Left lung (tissue), 4 donors: ENCODE measurements at regions not wholly inside any gene's neighbourhood (a gene's known extent, or its start where the extent isn't known, plus 50 kb on each side); places are given as distances from the start of the nearest gene placed in this dataset.

Experiments
- ATAC-seq: fragments of 200-7000 bp; cut with Tn5 transposase; one replicate; pipeline ENCODE4 v1.9.1; 2020; ENCODE audit warnings: moderate library complexity
- DNase-seq, 4 donors: peaks; one replicate each; pipeline ENCODE4 v3.0.0-alpha.2; 2013 to 2020
- H3K27ac ChIP-seq, 2 donors: fragments of 200-600 bp; sonication (generic) in 1 of 2; one replicate each; pipeline versions ENCODE4 v1.5.0 to v1.8.0; 2020 to 2021
- H3K27me3 ChIP-seq, 2 donors: fragments of 200-600 bp; sonication (generic) in 1 of 2; one replicate each; pipeline versions ENCODE4 v1.5.0 to v1.8.0; 2020 to 2021
- H3K36me3 ChIP-seq, 2 donors: fragments of 200-600 bp; sonication (generic) in 1 of 2; one replicate each; pipeline versions ENCODE4 v1.5.0 to v1.8.0; 2020 to 2021
- H3K4me1 ChIP-seq, 2 donors: fragments of 200-600 bp; one replicate each; pipeline ENCODE4 v1.8.0; 2021
- H3K4me3 ChIP-seq, 2 donors: fragments of 200-600 bp; sonication (generic) in 1 of 2; one replicate each; pipeline versions ENCODE4 v1.5.0 to v1.8.0; 2020 to 2021; ENCODE audit warnings: mild to moderate bottlenecking in 1 of 2
- H3K9me3 ChIP-seq, 2 donors: fragments of 200-600 bp; sonication (generic) in 1 of 2; one replicate each; pipeline versions ENCODE4 v1.5.0 to v1.8.0; 2020 to 2021
- CTCF ChIP-seq, 2 donors: fragments of 200-600 bp; sonication (generic) in 1 of 2; IDR thresholded peaks; one replicate each; pipeline versions ENCODE4 v1.5.0 to v1.8.0; 2021; ENCODE audit warnings: antibody characterized with exemption in 2 of 2
- intact Hi-C, 2 donors: fragments of 100-400 bp; cut with DNase I; formaldehyde crosslinking; loops; one replicate each; pipeline versions ENCODE4 v1.11.2 to v1.14.2; 2022
- donor health status: DM: no; HTN: yes; CAD: no.
- donor health status: DM: no; HTN: no; CAD: no.

- H3K4me3 ChIP-seq = no peak overlapping the region
- H3K36me3 ChIP-seq = no peaks in the 10 kb centered on the region
- DNase-seq (no peak), ATAC-seq (no peak)
- H3K4me1 ChIP-seq = no peaks in the 10 kb centered on the region
- TF ChIP-seq CTCF (IDR thresholded peaks at IDR 0.05) = no peak
- no peak overlapping the region for H3K27ac ChIP-seq
- intact Hi-C loops = no loop called here
- H3K9me3 ChIP-seq = no peaks in the 10 kb centered on the region
- no peaks in the 10 kb centered on the region for H3K27me3 ChIP-seq
Observed at GRCh38 chr9:82090046-82090445, 101.5 kb downstream of the SPATA31D1 start.

GRCh38 chr9:82091100-82091499, 102.5 kb downstream of the SPATA31D1 start:
- H3K4me3 ChIP-seq = no peak overlapping the region
- H3K27me3 ChIP-seq = no peaks in the 10 kb centered on the region
- no peaks in the 10 kb centered on the region for H3K4me1 ChIP-seq
- H3K27ac ChIP-seq = no peak overlapping the region
- ATAC-seq = no peak
- intact Hi-C loops = no loop called here
- DNase-seq = no peak
- no peaks in the 10 kb centered on the region for H3K9me3 ChIP-seq
- H3K36me3 ChIP-seq = no peaks in the 10 kb centered on the region
- no peak for TF ChIP-seq CTCF (IDR thresholded peaks at IDR 0.05)

GRCh38 chr9:82091610-82092009, 103.0 kb downstream of the SPATA31D1 start:
- H3K36me3 ChIP-seq = no peaks in the 10 kb centered on the region
- no peak for ATAC-seq
- H3K9me3 ChIP-seq = no peaks in the 10 kb centered on the region
- intact Hi-C loops = no loop called here
- no peak for DNase-seq
- no peaks in the 10 kb centered on the region for H3K27me3 ChIP-seq
- H3K4me3 ChIP-seq = no peak overlapping the region
- no peak for TF ChIP-seq CTCF (IDR thresholded peaks at IDR 0.05)
- no peaks in the 10 kb centered on the region for H3K4me1 ChIP-seq
- no peak overlapping the region for H3K27ac ChIP-seq

- H3K27me3 ChIP-seq = no peaks in the 10 kb centered on the region
- TF ChIP-seq CTCF (IDR thresholded peaks at IDR 0.05) = no peak
- H3K4me3 ChIP-seq = no peak overlapping the region
- no peaks in the 10 kb centered on the region for H3K36me3 ChIP-seq
- H3K27ac ChIP-seq = no peak overlapping the region
- DNase-seq (no peak), ATAC-seq (no peak)
- H3K4me1 ChIP-seq = no peaks in the 10 kb centered on the region
- peaks cover 0 to 27% of the 10 kb centered on the region in 2 donors for H3K9me3 ChIP-seq
- intact Hi-C loops = no loop called here
Observed at GRCh38 chr9:82101475-82101874, 112.9 kb downstream of the SPATA31D1 start.

GRCh38 chr9:82104252-82104651, 115.7 kb downstream of the SPATA31D1 start:
- Histone ChIP-seq H3K9me3 (peaks cover 0 to 27% of the 10 kb centered on the region in 2 donors), H3K4me3 (no peak overlapping the region), H3K4me1 (no peaks in the 10 kb centered on the region), H3K27me3 (no peaks in the 10 kb centered on the region), H3K36me3 (no peaks in the 10 kb centered on the region), H3K27ac (no peak overlapping the region)
- ATAC-seq = no peak
- no peak for DNase-seq
- intact Hi-C loops = no loop called here
- TF ChIP-seq CTCF (IDR thresholded peaks at IDR 0.05) = no peak
